ENCODE measurements at regions not wholly inside any gene's neighbourhood (a gene's known extent, or its start where the extent isn't known, plus 50 kb on each side); places are given as distances from the start of the nearest gene placed in this dataset.
"Not testable (repeated sequence)": the region's sequence is repeated elsewhere in the genome, so short reads cannot be mapped to it uniquely, and the experiment has no call there.

DNA sequence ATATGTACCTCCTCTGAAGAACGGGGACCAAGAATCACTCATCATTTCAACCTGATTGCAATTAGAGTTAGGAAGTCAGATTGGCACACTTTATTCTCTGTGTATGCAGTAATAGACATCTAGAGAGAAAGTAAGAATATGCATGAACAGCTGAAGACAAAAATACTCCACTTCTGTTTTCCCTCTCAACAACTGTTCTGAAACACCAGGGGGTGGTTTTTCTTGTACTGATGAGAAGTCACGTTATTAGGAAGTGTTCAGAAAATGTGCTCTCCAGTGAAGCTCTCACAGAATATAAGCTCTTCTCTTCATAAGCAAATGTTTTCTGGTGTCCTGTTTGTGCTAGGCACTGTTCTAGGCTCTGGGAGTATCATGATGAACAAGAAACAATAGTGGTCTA is 531.7 kb upstream of the C9orf72 start:
- DNase-seq (ENCODE audit: low spot score): no peak

DNA sequence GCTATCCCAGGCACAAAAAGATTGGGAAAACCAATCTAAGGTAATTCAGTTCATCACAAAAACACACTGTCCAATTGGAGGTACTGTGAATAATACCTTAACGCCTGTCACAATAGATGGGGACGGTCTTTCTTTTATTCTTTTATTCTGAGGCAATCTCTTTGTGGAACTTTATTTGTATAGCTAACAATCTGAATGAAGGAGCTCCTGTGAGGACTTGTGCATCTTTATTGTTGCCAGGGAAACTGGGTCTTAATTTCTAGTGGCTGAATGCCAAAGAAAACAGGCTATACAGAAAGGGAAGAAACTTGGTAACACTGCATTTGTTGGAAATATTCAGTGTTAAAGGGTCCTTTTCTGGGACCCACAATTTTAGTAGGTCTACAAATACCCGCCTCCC is 546.9 kb upstream of the C9orf72 start:
- DNase-seq (ENCODE audit: low spot score): no peak

GRCh38 chr9:28120626-28121025 is 547.3 kb upstream of the C9orf72 start:
- DNase-seq (ENCODE audit: low spot score): no peak

- DNase-seq (ENCODE audit: low spot score): no peak
These were observed 548.1 kb upstream of the C9orf72 start for GRCh38 chr9:28121366-28121765.

- no peak for DNase-seq (ENCODE audit: low spot score)
These were observed 551.6 kb upstream of the C9orf72 start for GRCh38 chr9:28124917-28125316.

- DNase-seq (ENCODE audit: low spot score): no peak
These were observed 553.8 kb upstream of the C9orf72 start for GRCh38 chr9:28127101-28127500.

DNA sequence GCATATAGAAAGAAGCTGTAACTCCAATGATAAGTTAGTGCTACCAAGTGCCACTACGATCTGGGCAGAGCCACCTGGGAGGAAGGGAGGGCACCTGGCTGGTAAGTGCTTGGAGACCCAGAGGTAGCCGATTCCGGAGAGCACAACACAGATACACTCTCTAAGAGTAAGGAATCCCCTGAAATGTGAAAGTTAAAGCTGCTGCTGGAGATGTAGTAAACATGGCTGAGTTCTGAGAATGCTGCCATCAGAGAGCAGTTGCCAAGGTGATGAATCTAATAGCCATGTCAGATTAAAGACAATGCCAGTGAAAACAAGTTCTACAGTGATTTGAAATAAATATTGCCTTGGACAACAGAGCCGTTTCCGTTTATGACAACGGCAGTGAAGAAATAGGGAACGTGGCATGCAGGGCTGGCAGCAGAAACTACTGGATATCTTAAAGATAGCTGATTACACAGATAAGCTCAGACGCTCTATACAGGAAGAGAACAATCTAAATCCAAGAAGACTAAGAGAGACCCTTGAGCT is 561.2 kb upstream of the C9orf72 start:
- no peak for DNase-seq (ENCODE audit: low spot score)

- DNase-seq (ENCODE audit: low spot score): no peak
These were observed 562.3 kb upstream of the C9orf72 start for GRCh38 chr9:28135549-28135948.

DNA sequence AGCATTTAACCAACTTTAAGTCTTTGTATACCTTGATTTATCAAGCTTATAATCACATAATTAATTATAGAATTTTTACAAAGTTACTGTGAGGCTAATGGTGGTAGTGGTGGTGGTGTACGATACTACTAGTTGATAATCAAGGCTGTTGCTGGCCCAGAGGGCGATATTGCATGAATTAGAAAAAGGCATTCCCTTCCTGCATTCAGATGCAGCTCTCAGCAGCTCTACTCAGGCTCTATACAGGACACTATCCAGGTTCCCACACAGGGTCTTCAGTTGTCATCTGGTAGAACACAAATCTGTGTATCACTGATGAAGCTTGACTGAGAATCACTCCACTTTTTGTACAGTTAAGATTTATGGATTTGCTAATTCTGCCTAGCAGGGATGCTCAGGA is 562.8 kb upstream of the C9orf72 start:
- no peak for DNase-seq (ENCODE audit: low spot score)

GRCh38 chr9:28147430-28147829 is 574.1 kb upstream of the C9orf72 start:
- not testable (repeated sequence) for DNase-seq (ENCODE audit: low spot score)

- DNase-seq (ENCODE audit: low spot score): not testable (repeated sequence)
These were observed 574.8 kb upstream of the C9orf72 start for GRCh38 chr9:28147923-28148597.

DNA sequence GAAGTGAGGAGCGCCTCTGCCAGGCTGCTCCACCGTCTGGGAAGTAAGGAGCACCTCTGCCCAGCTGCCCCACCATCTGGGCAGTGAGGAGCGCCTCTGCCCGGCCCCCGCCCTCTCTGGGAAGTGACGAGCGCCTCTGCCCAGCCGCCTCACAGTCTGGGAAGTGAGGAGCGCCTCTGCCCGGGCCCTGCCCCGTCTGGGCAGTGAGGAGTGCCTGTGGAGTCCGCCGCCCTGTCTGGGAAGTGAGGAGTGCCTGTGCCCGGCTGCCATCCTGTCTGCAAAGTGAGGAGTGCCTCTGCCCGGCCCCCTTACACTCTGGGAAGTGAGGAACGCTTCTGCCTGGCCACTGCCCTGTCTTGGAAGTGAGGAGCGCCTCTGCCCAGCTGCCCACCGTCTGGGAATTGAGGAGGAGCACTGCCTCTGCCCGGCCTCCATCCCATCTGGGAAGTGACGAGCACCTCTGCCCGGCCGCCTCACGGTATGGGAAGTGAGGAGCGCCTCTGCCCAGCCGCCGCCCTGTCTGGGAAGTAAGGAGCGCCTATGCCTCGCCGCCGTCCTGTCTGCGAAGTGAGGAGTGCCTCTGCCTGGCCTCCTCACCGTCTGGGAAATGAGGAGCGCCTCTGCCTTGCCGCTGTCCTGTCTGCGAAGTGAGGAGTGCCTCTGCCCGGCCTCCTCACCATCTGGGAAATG is 576.2 kb upstream of the C9orf72 start:
- DNase-seq (ENCODE audit: low spot score): not testable (repeated sequence)

DNA sequence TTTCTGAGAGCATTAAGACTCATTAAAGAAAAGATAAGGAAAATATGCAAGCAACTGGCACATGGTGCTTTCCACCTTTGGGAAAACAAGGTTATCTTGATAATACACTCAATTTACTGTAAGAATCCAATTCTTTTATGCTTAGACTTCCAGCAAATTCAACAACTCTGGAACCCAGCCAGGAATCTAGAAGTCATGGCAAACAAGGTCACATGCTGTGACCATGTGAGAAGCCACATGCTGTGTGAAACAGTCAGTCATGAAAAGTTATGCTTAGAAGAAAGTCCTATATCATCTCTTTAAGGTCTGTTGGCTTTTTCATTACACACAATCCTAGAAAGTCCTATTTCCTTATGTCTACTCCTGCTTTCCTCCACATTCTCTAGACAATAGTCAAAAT is 581.8 kb upstream of the C9orf72 start:
- no peak for DNase-seq (ENCODE audit: low spot score)

DNA sequence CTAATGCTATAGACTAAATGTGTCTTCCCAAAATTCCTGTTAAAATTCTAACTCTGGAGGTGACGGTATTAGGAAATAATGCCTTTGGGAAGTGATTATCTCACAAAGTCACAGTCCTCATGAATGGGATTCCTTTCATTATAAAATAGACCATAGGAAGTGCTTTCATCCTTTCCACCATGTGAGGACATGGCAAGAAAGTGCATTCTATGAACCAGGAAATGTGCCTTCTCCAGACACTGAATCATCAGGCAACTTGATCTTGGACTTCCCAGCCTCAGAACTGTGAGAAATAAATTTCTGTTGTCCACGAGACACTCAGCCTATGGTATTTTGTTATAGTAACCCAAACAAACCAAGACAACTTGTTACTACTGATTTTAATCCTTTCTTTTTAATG is 582.4 kb upstream of the C9orf72 start:
- no peak for DNase-seq (ENCODE audit: low spot score)

DNA sequence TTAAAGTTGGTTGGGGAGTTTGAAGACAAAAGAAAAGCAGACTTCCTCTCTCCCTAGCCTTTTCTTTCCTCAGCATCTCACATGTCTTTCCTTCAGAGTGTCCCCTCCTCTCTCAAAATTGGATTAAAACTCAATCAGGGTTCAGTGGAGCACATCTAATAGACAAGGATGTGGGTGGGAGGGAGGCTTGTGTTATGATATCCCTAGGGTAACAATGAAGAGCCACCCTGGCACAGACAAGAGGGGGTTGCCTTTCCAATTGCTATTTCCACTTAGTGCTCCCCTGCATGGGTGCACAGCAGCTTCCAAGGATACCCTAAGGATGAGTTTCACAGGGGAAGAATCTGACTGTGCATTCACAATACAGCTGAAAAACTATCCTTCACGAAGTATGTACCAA is 585.2 kb upstream of the C9orf72 start:
- no peak for DNase-seq (ENCODE audit: low spot score)

GRCh38 chr9:28163619-28164018 is 590.3 kb upstream of the C9orf72 start:
- DNase-seq (ENCODE audit: low spot score): no peak

DNA sequence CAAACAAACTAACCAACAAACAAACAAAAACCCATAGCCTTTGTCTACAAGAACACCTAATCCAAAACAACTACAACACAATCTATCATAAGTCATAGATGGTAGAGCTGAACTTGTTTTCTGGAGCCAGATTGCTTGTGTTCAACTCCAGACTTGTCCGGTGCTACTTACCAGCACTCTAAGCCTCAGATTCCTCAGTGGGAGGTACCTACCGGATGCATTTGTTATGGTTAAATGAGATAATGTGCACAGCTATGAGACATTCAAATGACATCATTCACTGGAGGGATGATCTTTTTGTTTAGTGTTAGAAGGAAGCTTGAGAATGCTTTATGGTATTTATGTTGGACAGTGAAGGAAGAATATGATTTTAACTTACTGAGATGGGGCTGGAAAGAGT is 592.9 kb upstream of the C9orf72 start:
- no peak for DNase-seq (ENCODE audit: low spot score)

DNA sequence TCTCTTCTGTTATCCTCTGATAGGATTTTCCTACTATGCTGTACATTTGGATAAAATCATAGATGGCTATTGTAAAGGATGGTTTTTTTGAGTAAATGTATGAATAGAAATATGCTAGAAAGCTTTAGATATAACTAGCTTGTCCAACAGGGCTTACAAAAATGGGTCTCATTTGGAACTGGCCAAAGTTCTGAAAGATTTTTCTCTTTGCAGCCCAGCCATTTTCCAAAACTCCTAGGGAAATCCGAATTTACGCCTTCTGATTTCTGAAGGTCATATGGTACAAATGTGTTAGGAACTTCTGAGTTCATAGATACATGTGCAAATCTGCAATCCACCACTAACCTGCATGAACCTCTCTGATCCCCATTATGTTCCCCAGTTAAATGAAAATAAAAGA is 603.9 kb upstream of the C9orf72 start:
- DNase-seq (ENCODE audit: low spot score): no peak

DNA sequence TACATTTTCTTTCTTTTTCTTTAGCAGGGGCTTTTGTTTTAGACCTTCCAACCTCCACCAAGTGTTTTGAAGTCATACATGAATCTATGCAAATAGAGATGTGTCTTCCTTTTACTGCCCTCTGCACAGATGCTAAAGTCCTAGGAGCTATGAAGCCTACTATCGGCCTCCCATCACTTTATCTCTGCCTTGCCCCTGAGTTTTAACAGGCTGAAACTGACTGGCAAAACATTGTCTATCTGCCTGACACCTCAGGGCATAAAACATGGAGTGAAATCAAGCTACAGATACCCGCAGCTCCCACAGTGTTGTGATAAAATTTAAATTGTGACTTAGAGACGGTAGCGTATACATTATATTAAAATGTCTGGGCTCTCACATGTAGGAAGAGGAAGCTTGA is 604.6 kb upstream of the C9orf72 start:
- no peak for DNase-seq (ENCODE audit: low spot score)

DNA sequence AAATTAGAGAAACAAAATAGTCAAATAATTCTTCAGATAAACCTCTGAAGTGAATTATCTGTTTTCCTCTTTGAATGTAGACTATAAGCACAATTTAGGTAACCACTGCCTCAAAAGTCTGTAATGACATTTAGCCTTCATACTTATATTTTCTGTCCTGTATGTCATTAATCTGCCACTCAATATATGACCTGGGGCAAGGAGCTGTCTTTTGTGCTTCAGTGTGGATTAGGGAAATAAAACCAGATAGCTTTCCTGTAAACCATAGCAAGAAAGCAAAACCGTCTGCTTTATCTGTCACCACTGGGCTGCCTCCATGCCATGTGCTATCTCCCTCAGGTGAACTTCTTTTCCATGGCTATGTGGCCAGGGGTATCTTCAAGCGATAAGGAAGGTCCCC is 606.6 kb upstream of the C9orf72 start:
- no peak for DNase-seq (ENCODE audit: low spot score)

DNA sequence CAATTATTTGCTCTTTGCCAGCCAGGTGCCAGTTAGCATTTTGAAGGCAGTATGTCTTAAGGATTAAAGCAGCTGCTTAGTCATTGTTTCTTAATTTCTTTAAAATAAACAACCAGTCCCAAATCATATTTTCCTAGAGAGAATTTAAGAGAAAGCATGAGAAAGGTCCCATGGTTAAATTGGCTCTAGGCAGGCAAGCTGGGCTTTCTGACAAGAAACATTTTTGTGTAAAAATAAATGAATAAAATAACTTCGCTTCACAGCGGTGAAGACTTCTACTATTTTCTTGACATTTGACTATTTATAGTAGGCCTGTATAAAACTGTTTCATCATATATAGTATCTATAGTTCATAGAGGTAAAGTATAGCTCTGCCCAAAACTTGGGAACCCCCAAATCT is 617.7 kb upstream of the C9orf72 start:
- no peak for DNase-seq (ENCODE audit: low spot score)

- DNase-seq (ENCODE audit: low spot score): no peak
These were observed 624.4 kb upstream of the C9orf72 start for GRCh38 chr9:28197653-28198052.

- no peak for DNase-seq (ENCODE audit: low spot score)
These were observed 629.8 kb upstream of the C9orf72 start for GRCh38 chr9:28203036-28203435.

DNA sequence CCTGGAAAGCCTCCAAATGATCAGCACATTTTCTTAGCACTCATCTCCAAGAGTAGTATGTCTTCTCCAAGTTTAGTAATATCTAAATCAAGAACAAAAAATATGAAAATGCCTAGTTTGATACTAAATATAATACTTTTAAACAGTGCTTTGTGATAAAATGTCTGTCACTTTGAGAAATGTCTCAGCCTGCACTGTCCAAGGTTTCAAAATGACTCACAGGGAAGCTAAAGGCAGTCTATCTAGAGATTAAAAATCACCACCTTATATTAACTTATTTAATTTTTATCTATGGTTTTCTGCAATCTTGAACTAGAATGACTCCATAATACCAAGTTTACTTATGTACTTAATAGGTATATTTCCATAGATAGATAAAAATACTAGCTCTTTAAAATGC is 633.0 kb upstream of the C9orf72 start:
- DNase-seq (ENCODE audit: low spot score): no peak
